Stimulated activated naive B cell treated with anti-CD40 and anti-IgM and Interleukin-4, amounts not matched to agents 10 μg/mL and 1 μg/mL and 100 μg/mL, for 72 hours (primary cell): ENCODE measurements at regions not wholly inside any gene's neighbourhood (a gene's known extent, or its start where the extent isn't known, plus 50 kb on each side); places are given as distances from the start of the nearest gene placed in this dataset.

Source experiments
- ATAC-seq, 2 donors: fragments of 150-1000 bp; cut with Tn5 transposase; replicated peaks; 2 replicates each; pipeline ENCODE4 v1.10.0; 2021; ENCODE audit warnings: moderate library complexity in 1 of 2
- DNase-seq: peaks from one replicate; pipeline ENCODE4 v3.0.0; 2021
- H3K27ac Mint-ChIP-seq: one replicate; pipeline ENCODE4 v1.8.0; 2022; ENCODE audit warnings: mild to moderate bottlenecking, mixed read lengths
- H3K27me3 Mint-ChIP-seq, 2 donors: one replicate each; pipeline ENCODE4 v1.8.0; 2022; ENCODE audit warnings: mixed read lengths in 2 of 2
- H3K36me3 Mint-ChIP-seq, 2 donors: one replicate each; pipeline ENCODE4 v1.8.0; 2022; ENCODE audit warnings: mixed read lengths in 2 of 2, mild to moderate bottlenecking in 1 of 2
- H3K4me1 Mint-ChIP-seq, 2 donors: one replicate each; pipeline ENCODE4 v1.8.0; 2022; ENCODE audit warnings: mixed read lengths in 2 of 2, mild to moderate bottlenecking in 1 of 2
- H3K4me3 Mint-ChIP-seq, 2 donors: one replicate each; pipeline ENCODE4 v1.8.0; 2022; ENCODE audit warnings: mild to moderate bottlenecking in 2 of 2, mixed read lengths in 2 of 2, moderate library complexity in 1 of 2
- H3K9me3 Mint-ChIP-seq, 2 donors: one replicate each; pipeline ENCODE4 v1.8.0; 2022; ENCODE audit warnings: mixed read lengths in 2 of 2, mild to moderate bottlenecking in 1 of 2

DNA sequence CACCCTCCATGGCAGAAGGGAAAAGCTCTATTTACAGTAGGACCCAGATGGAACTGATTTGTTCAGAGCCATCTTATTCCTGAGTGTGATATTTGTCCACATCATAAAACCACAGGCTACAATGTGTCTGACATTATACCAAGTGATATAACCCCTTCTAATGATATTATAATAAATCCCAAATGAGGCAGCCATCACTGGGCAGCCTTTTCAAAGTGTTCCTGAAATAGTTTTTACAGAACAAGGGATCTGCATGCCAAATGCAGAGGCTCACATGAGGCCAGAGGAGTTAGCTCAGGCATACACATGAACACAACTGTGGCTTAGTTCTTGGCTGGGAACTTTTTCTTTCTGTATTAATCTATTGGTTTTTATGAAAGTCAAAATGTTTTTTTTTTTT is 207.7 kb downstream of the MAFB start:
- no peak for DNase-seq
- no peak overlapping the region for H3K4me3 Mint-ChIP-seq
- no peaks in the 10 kb centered on the region for H3K9me3 Mint-ChIP-seq
- H3K27ac Mint-ChIP-seq: no peak overlapping the region
- H3K36me3 Mint-ChIP-seq: no peaks in the 10 kb centered on the region
- H3K27me3 Mint-ChIP-seq: peaks cover 0 to 12% of the 10 kb centered on the region in 2 donors
- H3K4me1 Mint-ChIP-seq: no peaks in the 10 kb centered on the region
- no peak for ATAC-seq

DNA sequence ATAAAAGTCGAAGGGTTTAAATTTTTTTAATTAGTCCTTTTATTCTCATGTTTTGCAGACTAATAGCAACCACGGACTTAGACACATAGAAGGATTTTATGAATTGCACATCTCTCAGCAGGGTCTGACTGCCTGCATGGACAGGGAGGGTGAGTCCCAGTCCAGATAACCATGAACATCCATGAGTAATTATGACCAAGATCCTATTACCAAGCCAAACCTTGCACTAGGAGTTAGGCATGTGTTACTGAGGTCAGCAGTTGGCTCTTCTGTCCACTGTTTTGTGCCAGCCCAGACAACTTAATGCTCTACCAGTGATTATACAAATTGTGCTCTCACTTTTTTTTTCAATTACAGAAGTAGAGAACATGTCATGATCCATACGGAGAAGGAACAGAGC is 211.2 kb downstream of the MAFB start:
- H3K9me3 Mint-ChIP-seq: no peaks in the 10 kb centered on the region
- ATAC-seq: no peak

DNA sequence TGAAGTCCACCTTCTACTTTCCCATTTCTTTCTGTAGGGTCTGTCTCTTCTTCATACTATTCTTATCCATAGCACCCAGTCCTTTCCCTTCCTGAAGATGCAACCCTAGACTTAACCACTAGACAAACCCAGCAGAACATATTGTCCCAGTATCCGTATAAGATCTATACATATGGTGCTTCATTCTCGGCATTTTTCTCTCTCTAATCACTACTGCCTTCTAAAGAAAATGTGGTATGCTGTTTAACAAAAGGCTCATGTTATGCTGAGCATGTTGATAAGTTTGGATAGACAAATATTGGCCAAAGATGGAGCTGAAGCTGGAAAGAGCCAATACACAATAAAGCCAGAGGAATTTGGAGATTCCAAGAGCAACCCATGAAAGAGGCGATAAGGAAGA is 212.6 kb downstream of the MAFB start:
- no peaks in the 10 kb centered on the region for H3K4me1 Mint-ChIP-seq
- no peak overlapping the region for H3K27ac Mint-ChIP-seq
- ATAC-seq: no peak
- DNase-seq: no peak
- H3K9me3 Mint-ChIP-seq: no peaks in the 10 kb centered on the region
- peaks cover 5 to 9% of the 10 kb centered on the region in 2 donors for H3K27me3 Mint-ChIP-seq
- no peaks in the 10 kb centered on the region for H3K36me3 Mint-ChIP-seq
- no peak overlapping the region for H3K4me3 Mint-ChIP-seq

More for the DNA sequence above, 211.2 kb downstream of the MAFB start:
- Mint-ChIP-seq H3K27me3 (peaks cover 5 to 13% of the 10 kb centered on the region in 2 donors), H3K4me1 (no peaks in the 10 kb centered on the region), H3K27ac (no peak overlapping the region), H3K4me3 (no peak overlapping the region), H3K36me3 (no peaks in the 10 kb centered on the region)
- DNase-seq: no peak

DNA sequence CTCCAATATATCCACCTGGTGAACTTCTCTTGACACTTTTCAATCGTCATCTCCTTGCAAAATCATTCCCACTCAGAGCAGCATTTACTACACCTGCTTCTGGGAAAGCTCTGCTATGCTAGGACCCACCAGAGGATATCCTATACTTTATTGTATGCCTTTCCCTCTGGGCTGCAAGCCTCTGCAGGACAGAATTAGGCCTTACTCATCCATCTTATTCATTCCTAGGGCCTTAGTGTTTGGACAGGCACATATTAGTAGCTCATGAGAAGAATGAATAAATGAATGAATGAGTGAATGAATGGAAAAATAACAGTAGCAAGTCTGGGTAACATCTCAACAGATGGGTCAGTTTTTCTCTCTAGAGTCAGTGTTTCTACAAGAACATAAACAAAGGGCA is 216.1 kb downstream of the MAFB start:
- peaks cover 0 to 2% of the 10 kb centered on the region in 2 donors for H3K4me1 Mint-ChIP-seq
- H3K27ac Mint-ChIP-seq: no peak overlapping the region
- ATAC-seq (no peak), DNase-seq (no peak)
- no peak overlapping the region for H3K4me3 Mint-ChIP-seq
- peaks cover 5 to 13% of the 10 kb centered on the region in 2 donors for H3K27me3 Mint-ChIP-seq
- H3K36me3 Mint-ChIP-seq: no peaks in the 10 kb centered on the region
- H3K9me3 Mint-ChIP-seq: peaks cover 0 to 6% of the 10 kb centered on the region in 2 donors

DNA sequence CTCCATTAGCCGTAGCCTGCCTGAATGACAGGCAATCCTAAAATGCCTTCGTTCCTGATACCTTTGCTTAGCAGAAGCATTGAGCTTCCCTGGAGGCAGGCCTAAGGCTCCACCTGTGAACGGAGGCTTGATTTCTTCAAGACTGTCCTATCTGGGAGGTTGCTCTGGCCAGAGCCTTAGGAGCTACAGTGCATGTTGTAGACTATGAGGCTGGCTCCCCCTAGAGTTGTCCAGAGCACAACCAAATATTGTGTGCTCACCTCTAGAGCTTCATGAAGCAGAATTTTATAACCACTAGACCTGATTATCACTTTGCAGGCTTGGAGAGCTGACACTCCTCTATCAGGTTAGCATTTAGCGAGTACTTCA is 217.8 kb downstream of the MAFB start:
- Mint-ChIP-seq H3K4me1 (peaks cover 0 to 2% of the 10 kb centered on the region in 2 donors), H3K27ac (no peak overlapping the region), H3K27me3 (peaks cover 4 to 5% of the 10 kb centered on the region in 2 donors), H3K36me3 (no peaks in the 10 kb centered on the region), H3K9me3 (peaks cover 0 to 6% of the 10 kb centered on the region in 2 donors), H3K4me3 (no peak overlapping the region)
- no peak for ATAC-seq
- DNase-seq: no peak

DNA sequence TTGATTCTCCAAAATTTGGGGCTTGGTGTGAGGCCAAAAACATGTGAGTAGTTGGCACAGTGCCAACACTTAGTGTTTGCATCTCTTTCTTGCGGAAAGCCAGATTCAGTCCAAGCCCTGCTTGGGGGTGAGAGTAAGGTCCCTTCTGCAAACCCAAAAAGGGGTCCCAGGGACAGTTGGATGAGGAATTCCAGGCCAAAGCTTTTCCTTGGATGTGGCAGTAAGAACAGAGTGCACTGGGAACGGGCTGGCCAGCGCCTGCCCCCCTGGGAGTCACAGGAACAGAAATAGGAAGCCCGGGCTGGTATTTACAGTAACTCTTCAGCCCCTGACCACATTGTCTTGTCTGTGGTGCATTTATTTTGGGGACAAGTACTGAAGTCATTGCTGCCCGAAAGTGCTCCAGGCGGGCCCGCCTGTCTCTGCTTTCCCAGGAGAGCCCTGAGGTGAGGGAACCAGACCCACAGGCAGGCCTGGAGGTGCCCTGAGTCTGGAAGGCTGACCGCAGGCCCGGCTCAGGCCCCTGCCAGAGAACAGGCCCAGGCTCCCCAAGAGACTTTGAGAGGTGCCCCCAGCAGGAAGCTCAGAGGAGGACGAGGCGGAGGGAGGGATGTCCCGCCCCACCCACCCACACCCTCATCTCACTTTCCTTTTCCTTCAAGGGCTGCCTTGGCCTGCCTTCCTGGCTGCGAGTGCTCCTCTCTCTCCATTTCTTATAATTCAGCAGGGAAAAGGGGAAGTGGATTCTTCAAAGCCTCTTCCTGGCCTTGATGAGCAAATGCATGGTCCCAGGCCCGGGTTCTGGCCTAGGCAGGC is 218.4 kb downstream of the MAFB start:
- no peak for DNase-seq
- Mint-ChIP-seq H3K27ac (no peak overlapping the region), H3K4me1 (peaks cover 0 to 2% of the 10 kb centered on the region in 2 donors), H3K27me3 (peaks cover 4% of the 10 kb centered on the region in 2 donors), H3K4me3 (no peak overlapping the region), H3K36me3 (no peaks in the 10 kb centered on the region), H3K9me3 (peaks cover 0 to 6% of the 10 kb centered on the region in 2 donors)
- ATAC-seq: no peak

DNA sequence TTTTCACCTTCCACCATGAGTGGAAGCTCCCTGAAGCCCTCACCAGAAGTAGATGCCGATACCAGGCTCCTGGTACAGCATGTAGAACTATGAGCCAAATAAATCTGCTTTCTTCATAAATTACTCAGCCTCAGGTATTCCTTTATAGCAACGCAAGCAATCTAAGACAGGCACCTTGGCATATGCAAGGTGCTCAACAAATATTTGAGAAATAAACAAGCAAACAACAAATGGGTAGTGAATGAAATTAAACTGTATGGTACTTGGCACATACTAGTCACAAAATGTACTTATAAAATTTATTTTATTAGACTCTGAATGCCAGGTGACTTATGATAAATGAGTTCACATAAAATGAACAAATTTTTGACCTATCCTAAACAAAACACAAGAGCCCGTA is 220.3 kb downstream of the MAFB start:
- H3K27ac Mint-ChIP-seq: no peak overlapping the region
- peaks cover 0 to 4% of the 10 kb centered on the region in 2 donors for H3K27me3 Mint-ChIP-seq
- H3K4me1 Mint-ChIP-seq: peaks cover 0 to 2% of the 10 kb centered on the region in 2 donors
- no peak overlapping the region for H3K4me3 Mint-ChIP-seq
- no peaks in the 10 kb centered on the region for H3K36me3 Mint-ChIP-seq
- ATAC-seq (no peak), DNase-seq (no peak)
- peaks cover 0 to 6% of the 10 kb centered on the region in 2 donors for H3K9me3 Mint-ChIP-seq

DNA sequence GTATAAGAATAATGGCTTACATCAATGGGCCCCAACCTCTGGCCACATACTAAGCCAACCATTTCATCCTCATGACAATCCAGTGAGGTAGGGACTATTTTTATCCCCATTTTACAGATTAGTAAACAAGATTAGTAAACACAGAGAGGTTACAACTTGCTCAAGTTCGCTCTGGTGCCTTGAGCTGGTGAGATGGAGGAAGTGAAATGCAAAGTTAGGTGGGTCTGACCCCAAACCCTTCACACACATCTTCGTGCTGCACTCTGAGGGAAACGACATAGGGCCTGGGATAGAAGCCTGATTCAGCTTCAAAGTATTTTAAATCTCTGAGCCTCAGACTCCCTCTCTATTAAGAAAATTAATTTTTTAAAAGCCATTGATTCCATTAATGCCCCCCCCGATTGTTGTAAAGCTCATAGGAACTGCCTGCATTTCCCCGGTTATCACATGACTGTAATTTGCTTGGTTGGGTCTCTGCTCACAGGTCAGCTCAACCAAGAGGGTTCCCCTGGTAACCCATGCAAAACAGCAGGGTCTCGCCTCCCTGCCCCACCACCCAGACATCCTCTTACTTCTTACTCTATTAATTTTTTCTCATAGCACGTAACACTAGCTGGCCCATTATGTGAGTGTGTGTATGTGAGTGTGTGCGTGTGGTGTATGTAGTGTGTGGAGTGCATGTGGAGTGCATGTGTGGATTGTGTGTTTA is 221.2 kb downstream of the MAFB start:
- H3K4me3 Mint-ChIP-seq: no peak overlapping the region
- H3K27me3 Mint-ChIP-seq: peaks cover 0 to 4% of the 10 kb centered on the region in 2 donors
- no peaks in the 10 kb centered on the region for H3K36me3 Mint-ChIP-seq
- peaks cover 0 to 2% of the 10 kb centered on the region in 2 donors for H3K4me1 Mint-ChIP-seq
- DNase-seq (no peak), ATAC-seq (no peak)
- H3K9me3 Mint-ChIP-seq: peaks cover 0 to 6% of the 10 kb centered on the region in 2 donors
- peak overlapping the region; percentile 68 for H3K27ac Mint-ChIP-seq

DNA sequence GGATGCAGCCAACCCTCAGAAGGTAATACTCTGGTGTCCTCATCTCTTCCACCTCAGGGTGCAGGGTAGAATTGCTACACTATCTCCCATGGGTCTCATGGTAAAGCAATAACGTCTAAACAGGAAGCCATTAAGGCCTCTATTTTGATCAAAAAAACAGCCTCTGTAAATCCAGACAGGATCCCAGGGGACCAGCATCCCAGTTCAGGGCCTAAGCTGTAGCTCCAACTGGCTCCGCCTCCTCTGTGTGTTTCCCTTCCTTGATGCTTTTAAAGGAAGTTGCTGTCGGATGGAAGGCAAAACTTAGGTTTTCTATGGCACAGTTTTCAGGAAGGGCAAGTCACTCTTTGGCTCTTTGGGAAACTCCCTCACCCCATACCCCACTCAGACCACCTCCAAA is 222.0 kb downstream of the MAFB start:
- no peak overlapping the region for H3K27ac Mint-ChIP-seq

DNA sequence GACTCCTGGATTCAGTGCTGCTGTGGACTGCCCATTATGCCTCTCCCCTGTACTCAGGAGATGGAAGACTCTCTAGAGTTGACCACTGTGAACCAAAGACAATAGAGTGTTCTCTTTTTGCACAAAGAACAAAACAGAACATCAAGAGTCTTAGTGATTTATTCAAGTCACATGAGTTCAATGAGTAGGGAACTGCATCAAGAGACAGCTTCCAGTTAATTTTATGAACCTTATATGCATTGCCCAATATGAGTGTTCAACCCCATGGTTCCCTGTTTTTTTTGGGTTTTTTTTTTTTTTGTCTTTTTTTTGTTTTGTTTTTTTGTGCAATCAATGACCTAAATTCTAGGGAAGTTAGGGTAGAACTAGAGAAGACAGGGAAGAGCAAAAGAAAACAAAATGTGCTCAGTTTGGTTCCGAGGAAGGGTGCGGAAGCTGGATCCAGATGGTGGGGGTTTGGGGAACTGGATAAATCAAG is 224.3 kb downstream of the MAFB start:
- DNase-seq (no peak), ATAC-seq (no peak)
- Mint-ChIP-seq H3K9me3 (peaks cover 2 to 6% of the 10 kb centered on the region in 2 donors), H3K36me3 (no peaks in the 10 kb centered on the region), H3K27ac (no peak overlapping the region), H3K4me1 (peaks cover 0 to 2% of the 10 kb centered on the region in 2 donors), H3K27me3 (peaks cover 0 to 4% of the 10 kb centered on the region in 2 donors), H3K4me3 (no peak overlapping the region)

More for the DNA sequence above, 222.0 kb downstream of the MAFB start:
- DNase-seq (no peak), ATAC-seq (no peak)
- Mint-ChIP-seq H3K4me3 (no peak overlapping the region), H3K9me3 (peaks cover 0 to 6% of the 10 kb centered on the region in 2 donors), H3K27me3 (peaks cover 0 to 4% of the 10 kb centered on the region in 2 donors), H3K4me1 (peaks cover 0 to 2% of the 10 kb centered on the region in 2 donors), H3K36me3 (no peaks in the 10 kb centered on the region)

DNA sequence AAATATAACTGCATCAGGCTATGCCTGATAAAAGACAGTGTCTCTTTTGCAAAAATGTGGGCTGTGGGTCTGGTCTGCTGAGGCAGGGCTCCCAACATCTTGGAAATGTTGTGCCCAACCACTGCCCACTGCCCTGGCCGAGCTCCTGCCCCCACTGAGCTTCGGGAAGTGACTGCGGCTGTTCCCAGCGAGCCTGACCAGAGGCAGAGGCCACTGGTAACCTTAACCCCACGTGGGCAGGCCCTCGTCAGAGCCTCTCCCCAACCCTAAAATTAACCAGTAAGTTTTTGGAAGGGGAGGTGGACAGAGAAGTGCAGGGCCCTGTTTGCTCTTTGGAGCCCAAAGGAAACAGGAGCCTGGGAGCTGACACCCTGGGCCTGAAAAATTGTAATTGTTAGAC is 225.9 kb downstream of the MAFB start:
- no peak overlapping the region for H3K4me3 Mint-ChIP-seq
- H3K9me3 Mint-ChIP-seq: peaks cover 1 to 2% of the 10 kb centered on the region in 2 donors
- H3K36me3 Mint-ChIP-seq: no peaks in the 10 kb centered on the region
- no peak overlapping the region for H3K27ac Mint-ChIP-seq
- peaks cover 0 to 2% of the 10 kb centered on the region in 2 donors for H3K27me3 Mint-ChIP-seq
- ATAC-seq: no peak
- H3K4me1 Mint-ChIP-seq: peaks cover 0 to under 1% of the 10 kb centered on the region in 2 donors
- DNase-seq: no peak

DNA sequence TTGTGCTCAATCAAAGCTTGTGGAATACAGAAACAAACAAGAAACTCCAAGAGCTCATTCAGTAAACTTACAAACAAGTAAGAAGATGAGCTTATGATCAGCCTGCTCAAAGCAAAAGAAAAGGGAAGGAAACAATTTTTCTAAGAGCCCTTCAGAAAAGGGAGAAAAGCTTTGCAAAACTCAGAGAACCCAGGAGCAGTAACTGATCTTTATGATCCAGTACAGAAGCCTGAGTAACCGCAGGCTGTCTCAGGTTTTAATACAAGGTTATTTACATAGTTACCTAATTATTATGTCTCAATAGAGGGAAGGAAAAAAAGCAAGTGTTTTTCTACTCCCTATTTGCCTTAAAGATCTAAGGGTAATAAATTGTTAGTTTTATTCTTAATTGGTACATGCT is 226.5 kb downstream of the MAFB start:
- Mint-ChIP-seq H3K36me3 (no peaks in the 10 kb centered on the region), H3K4me3 (no peak overlapping the region), H3K9me3 (peaks cover 0 to 2% of the 10 kb centered on the region in 2 donors), H3K27ac (no peak overlapping the region), H3K27me3 (no peaks in the 10 kb centered on the region), H3K4me1 (no peaks in the 10 kb centered on the region)
- ATAC-seq: no peak
- no peak for DNase-seq

DNA sequence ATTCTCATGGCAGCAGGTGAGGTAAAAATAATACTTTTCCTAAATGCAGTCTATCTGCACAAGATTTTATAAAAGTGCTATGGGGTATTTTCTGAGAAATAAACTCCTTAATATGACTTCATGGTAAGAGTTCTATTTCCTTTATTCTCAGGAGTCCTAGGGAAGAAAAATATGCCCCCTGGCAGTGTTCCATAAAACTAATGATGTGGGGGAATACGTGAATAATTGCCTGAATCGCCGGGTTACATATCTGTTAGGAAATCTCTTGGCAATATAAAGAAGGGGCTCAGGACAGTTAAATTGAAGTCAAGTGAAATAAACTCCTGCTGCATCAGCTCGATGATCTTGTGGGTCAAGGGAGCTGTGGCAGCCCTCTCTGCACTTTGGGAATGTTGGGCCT is 229.7 kb downstream of the MAFB start:
- no peak for DNase-seq
- ATAC-seq: no peak
- H3K9me3 Mint-ChIP-seq: peaks cover 0 to 2% of the 10 kb centered on the region in 2 donors
- no peaks in the 10 kb centered on the region for H3K4me1 Mint-ChIP-seq
- peaks cover 0 to under 1% of the 10 kb centered on the region in 2 donors for H3K27me3 Mint-ChIP-seq
- no peak overlapping the region for H3K27ac Mint-ChIP-seq
- H3K36me3 Mint-ChIP-seq: no peaks in the 10 kb centered on the region
- no peak overlapping the region for H3K4me3 Mint-ChIP-seq

DNA sequence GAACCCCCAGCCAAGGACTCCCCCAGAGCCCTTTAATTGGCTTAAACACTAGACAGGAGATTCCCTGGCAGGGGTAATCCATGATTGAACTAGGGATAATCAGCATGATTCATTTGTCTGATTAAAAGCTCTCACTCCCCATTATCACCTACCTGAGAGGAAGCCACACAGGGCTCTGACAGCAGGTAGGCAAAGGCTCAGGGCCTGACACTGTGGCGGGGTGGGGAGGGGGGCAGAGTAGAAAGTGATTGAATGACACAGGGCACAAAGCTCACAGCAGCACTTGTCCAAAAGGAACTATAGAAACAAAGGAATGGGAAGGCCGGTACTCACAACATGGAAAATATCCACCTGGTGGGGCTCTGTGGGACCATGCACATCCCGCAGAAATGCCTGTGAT is 231.6 kb downstream of the MAFB start:
- Mint-ChIP-seq H3K27ac (no peak overlapping the region), H3K4me1 (no peaks in the 10 kb centered on the region), H3K9me3 (peaks cover 0 to 2% of the 10 kb centered on the region in 2 donors), H3K36me3 (no peaks in the 10 kb centered on the region), H3K27me3 (peaks cover 0 to 8% of the 10 kb centered on the region in 2 donors), H3K4me3 (no peak overlapping the region)
- no peak for DNase-seq
- ATAC-seq: no peak

DNA sequence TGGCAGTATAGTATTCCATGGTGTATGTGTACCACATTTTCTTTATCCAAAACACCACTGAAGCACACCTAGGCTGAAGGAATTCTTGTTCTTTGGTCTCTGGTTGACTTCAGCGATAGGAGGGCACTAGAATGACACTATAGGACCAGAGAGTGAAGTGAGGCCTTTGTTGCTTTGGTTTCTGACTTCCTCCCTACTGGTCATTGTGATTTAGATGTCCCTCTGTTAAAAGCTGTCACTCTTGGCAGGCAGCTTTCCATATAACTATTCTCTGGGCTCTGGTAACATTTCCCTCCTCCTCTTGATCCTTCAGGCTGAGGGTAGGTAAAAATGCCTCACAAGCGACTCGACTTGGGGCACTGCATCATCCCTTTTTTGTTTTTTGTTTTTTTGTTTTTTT is 236.3 kb downstream of the MAFB start:
- Mint-ChIP-seq H3K27ac (no peak overlapping the region), H3K27me3 (peaks cover 0 to 12% of the 10 kb centered on the region in 2 donors), H3K9me3 (no peaks in the 10 kb centered on the region), H3K36me3 (no peaks in the 10 kb centered on the region), H3K4me1 (no peaks in the 10 kb centered on the region), H3K4me3 (no peak overlapping the region)
- no peak for DNase-seq
- no peak for ATAC-seq
